ENCODE measurements at regions not wholly inside any gene's neighbourhood (a gene's known extent, or its start where the extent isn't known, plus 50 kb on each side); places are given as distances from the start of the nearest gene placed in this dataset.

GRCh38 chr10:118467200-118467599, 125.1 kb upstream of the FAM204A start:
- Mint-ChIP-seq H3K27me3 (peaks cover 77% of the 10 kb centered on the region), H3K4me1 (ENCODE audit: low read depth) (peaks cover 28% of the 10 kb centered on the region), H3K4me3 (ENCODE audit: low read depth) (no peak overlapping the region), H3K36me3 (ENCODE audit: insufficient read depth) (no peaks in the 10 kb centered on the region), H3K27ac (no peak overlapping the region), H3K9me3 (ENCODE audit: low read depth) (peaks cover 3% of the 10 kb centered on the region)
- TF ChIP-seq CTCF (IDR thresholded peaks at IDR 0.05; ENCODE audit: unreplicated experiment), result no peak
- DNase-seq (ENCODE audit: low spot score, unreplicated experiment), result no peak

- Mint-ChIP-seq H3K27me3 (peaks cover 85% of the 10 kb centered on the region), H3K9me3 (ENCODE audit: low read depth) (peaks cover 3% of the 10 kb centered on the region), H3K4me1 (ENCODE audit: low read depth) (peaks cover 22% of the 10 kb centered on the region), H3K36me3 (ENCODE audit: insufficient read depth) (no peaks in the 10 kb centered on the region), H3K4me3 (ENCODE audit: low read depth) (no peak overlapping the region), H3K27ac (no peak overlapping the region)
- DNase-seq (ENCODE audit: low spot score, unreplicated experiment), result no peak
- no peak for TF ChIP-seq CTCF (IDR thresholded peaks at IDR 0.05; ENCODE audit: unreplicated experiment)
Observed at GRCh38 chr10:118465300-118465874, 123.3 kb upstream of the FAM204A start.

DNA sequence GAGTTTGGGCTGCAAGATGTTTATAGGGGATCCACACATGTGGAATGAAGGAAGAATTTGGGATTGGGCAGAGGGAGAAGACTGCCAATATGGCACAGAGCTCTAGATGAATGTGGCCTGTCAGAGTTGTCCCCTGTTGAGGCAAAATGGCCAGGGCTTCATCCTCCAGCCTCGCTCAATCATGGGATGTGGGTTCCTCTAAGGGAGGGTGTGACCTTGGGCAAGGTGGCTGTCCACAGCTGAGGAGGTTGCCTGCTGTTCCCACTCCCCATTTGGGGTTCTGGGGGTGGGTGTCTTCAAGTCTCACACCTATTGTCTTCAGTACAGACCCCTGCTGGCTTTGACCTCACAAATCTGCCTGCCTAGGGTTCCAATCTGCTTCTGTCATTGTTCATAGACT, 121.6 kb upstream of the FAM204A start:
- TF ChIP-seq CTCF (IDR thresholded peaks at IDR 0.05; ENCODE audit: unreplicated experiment), result no peak
- no peak overlapping the region for H3K4me3 Mint-ChIP-seq (ENCODE audit: low read depth)
- no peaks in the 10 kb centered on the region for H3K9me3 Mint-ChIP-seq (ENCODE audit: low read depth)
- no peaks in the 10 kb centered on the region for H3K36me3 Mint-ChIP-seq (ENCODE audit: insufficient read depth)
- H3K27ac Mint-ChIP-seq, result no peak overlapping the region
- peaks cover 14% of the 10 kb centered on the region for H3K4me1 Mint-ChIP-seq (ENCODE audit: low read depth)
- H3K27me3 Mint-ChIP-seq, result peaks cover 75% of the 10 kb centered on the region
- DNase-seq (ENCODE audit: low spot score, unreplicated experiment), result no peak

DNA sequence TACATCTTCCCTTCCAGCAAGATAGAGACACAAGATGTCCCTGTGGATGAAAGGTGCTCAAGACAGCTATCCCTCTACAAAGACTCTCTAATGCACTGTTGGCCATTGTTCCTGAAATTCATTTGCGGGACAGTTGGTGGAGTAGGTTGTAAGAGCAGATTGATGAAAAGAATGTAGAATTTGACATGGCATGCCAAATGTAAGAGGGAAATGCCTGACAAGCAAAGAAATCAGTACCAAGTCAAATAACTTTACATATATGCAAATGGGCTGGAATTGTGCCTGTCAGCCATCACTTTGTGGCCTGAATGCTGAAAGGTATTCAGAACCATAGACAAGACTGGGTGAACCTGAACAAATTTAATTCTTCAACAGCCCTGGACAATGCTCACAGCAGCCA, 120.3 kb upstream of the FAM204A start:
- Mint-ChIP-seq H3K27me3 (peaks cover 66% of the 10 kb centered on the region), H3K36me3 (ENCODE audit: insufficient read depth) (no peaks in the 10 kb centered on the region), H3K4me1 (ENCODE audit: low read depth) (peaks cover 9% of the 10 kb centered on the region), H3K9me3 (ENCODE audit: low read depth) (no peaks in the 10 kb centered on the region), H3K27ac (no peak overlapping the region), H3K4me3 (ENCODE audit: low read depth) (no peak overlapping the region)
- no peak for TF ChIP-seq CTCF (IDR thresholded peaks at IDR 0.05; ENCODE audit: unreplicated experiment)
- DNase-seq (ENCODE audit: low spot score, unreplicated experiment), result no peak

GRCh38 chr10:118459642-118460193, 117.6 kb upstream of the FAM204A start:
- Mint-ChIP-seq H3K36me3 (ENCODE audit: insufficient read depth) (no peaks in the 10 kb centered on the region), H3K27ac (no peak overlapping the region), H3K4me1 (ENCODE audit: low read depth) (peaks cover 3% of the 10 kb centered on the region), H3K27me3 (peaks cover 49% of the 10 kb centered on the region), H3K9me3 (ENCODE audit: low read depth) (no peaks in the 10 kb centered on the region), H3K4me3 (ENCODE audit: low read depth) (no peak overlapping the region)
- peak; percentile 88 for TF ChIP-seq CTCF (IDR thresholded peaks at IDR 0.05; ENCODE audit: unreplicated experiment)
- peak; percentile 52 for DNase-seq (ENCODE audit: low spot score, unreplicated experiment)
